Neural progenitor cell (in vitro differentiated cells): ENCODE measurements at regions not wholly inside any gene's neighbourhood (a gene's known extent, or its start where the extent isn't known, plus 50 kb on each side); places are given as distances from the start of the nearest gene placed in this dataset.

Experiments
- EZH2 ChIP-seq: fragments of 200-600 bp; sonication (generic); IDR thresholded peaks from 2 replicates; pipeline ENCODE4 v1.6.1; 2017; ENCODE audit warnings: antibody characterized with exemption, mild to moderate bottlenecking, moderate library complexity
- TF ChIP-seq, protein P1 (sequence below): fragments of 200-600 bp; sonication (generic); IDR thresholded peaks from 2 replicates; pipeline ENCODE4 v1.5.1; 2017; ENCODE audit warnings: antibody characterized with exemption, mild to moderate bottlenecking

DNA sequence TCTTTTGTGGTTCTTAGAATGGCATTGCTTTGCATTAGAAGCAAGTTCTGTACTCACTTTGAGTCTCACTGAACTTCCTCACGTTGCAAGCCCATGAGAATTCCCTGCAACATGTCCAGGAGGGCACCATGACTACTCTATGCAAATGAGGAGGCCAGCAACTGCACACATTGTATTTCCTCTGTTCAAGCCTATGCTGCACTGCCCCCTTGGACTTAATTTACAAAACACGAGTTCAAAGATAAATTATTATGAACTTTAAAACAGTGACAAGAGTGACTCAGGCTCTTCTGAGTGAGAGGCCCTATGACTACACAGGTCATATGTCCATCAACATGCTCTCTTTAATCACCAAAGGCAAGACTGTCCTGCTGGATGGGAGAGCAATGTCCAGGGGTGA lies 484.2 kb upstream of the ATP11B start:
- TF ChIP-seq, protein P1, sequence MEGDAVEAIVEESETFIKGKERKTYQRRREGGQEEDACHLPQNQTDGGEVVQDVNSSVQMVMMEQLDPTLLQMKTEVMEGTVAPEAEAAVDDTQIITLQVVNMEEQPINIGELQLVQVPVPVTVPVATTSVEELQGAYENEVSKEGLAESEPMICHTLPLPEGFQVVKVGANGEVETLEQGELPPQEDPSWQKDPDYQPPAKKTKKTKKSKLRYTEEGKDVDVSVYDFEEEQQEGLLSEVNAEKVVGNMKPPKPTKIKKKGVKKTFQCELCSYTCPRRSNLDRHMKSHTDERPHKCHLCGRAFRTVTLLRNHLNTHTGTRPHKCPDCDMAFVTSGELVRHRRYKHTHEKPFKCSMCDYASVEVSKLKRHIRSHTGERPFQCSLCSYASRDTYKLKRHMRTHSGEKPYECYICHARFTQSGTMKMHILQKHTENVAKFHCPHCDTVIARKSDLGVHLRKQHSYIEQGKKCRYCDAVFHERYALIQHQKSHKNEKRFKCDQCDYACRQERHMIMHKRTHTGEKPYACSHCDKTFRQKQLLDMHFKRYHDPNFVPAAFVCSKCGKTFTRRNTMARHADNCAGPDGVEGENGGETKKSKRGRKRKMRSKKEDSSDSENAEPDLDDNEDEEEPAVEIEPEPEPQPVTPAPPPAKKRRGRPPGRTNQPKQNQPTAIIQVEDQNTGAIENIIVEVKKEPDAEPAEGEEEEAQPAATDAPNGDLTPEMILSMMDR = no peak
- no peak for TF ChIP-seq EZH2
